HG03108 (cell line): ENCODE measurements at regions not wholly inside any gene's neighbourhood (a gene's known extent, or its start where the extent isn't known, plus 50 kb on each side); places are given as distances from the start of the nearest gene placed in this dataset.

Experiments
- ATAC-seq: cut with Tn5 transposase; IDR thresholded peaks from one replicate; pipeline ENCODE4 v1.9.1; 2021; ENCODE audit warnings: moderate library complexity; ENCODE audit not compliant: unreplicated experiment

DNA sequence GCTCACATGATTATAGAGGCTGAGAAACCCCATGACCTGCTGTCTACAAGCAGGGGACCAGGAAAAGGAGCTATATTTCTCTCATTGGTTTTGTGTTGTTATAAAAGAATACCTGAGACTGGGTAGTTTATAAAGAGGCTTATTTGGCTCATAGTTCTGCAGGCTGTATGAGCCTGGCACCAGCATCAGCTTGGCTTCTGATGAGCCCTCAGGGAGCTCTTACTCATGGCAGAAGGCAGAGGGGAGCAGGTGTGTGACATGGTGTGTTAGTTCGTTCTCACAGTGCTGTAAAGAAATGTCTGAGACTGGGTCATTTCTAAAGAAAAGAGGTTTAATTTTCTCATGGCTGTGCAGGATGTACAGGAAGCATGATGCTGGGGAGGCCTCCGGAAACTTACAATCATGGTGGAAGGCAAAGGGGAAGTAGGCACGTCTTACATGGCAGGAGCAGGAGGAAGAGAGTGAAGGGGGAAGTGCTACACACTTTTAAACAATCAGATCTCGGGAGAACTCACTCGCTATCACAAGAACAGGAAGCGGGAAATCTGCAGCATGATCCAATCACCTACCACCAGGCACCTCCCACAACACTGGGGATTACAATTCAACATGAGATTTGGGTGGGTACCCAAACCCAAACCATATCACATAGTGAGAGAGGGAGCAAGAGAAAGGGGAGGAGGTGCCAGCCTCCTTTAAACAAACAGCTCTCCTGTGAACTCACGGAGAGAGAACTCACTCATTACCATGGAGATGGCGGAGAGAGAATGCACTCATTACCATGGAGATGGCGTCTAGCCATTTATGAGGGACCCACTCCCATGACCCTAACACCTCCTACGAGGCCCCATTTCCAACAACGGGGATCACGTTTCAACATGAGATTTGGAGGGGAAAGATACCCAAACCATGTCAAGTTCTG lies 133.4 kb downstream of the JCAD start:
- ATAC-seq = no peak

DNA sequence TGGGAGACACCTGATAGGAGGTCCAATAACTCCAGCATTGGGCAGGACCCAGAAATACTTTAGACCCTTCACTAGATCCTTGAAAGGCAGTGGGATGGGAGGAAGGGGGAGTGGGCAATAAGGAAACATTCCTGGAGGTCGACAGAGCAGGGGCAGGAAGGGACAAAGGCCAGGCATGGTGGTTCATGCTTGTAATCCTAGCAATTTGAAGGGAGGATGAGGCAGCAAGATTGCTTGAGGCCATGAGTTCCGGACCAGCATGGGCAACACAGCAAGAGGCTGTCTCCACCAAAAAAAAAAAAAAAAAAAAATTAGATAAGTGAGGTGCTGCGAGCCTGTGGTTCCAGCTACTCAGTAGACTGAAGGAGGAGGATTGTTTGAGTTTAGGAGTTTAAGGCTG lies 134.9 kb downstream of the JCAD start:
- ATAC-seq = no peak

DNA sequence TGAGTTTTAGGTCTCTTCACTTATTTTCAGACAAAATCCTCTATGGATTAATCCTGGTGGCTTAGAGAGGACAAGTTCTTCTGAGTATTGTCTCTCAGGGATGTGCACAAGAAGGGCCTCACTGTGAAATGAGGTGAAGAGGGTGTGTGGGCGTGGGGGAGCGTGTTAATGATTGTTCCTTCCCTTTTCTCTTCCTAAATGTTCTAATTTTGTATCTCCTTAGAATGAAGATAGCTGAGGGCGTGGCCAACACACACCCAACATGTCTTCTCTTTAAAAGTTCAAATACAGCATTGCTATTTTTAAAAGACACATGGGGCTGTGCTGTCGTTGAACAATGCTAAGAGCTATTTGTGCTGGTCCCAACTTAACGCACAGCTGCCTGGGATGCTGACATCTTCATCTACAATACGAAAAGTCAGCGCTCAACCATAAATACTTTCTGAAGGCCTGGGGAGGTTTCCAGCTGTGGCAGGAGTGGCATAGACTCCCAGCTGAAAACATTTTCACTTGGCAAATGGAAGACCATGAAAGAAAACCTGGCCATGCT lies 135.9 kb downstream of the JCAD start:
- ATAC-seq = no peak

DNA sequence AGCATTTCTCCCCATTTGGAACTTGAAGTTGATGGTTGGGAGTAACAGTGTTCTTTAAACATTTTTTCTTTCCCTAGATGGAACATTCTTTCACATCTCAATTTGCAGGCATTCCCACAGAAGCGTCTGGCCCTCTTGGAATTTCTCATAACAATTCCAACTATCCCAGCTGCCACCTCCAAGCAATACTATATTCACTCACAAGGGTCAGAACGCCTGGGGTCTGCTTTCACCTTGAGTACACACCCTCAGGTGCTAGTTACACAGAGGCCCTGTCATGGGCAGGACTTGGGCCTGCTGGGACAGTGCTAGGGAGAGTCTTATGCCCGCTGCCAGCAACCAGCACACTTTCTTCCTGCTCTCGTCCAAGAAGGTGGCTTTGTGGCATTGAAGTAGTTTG lies 136.5 kb downstream of the JCAD start:
- ATAC-seq = no peak

DNA sequence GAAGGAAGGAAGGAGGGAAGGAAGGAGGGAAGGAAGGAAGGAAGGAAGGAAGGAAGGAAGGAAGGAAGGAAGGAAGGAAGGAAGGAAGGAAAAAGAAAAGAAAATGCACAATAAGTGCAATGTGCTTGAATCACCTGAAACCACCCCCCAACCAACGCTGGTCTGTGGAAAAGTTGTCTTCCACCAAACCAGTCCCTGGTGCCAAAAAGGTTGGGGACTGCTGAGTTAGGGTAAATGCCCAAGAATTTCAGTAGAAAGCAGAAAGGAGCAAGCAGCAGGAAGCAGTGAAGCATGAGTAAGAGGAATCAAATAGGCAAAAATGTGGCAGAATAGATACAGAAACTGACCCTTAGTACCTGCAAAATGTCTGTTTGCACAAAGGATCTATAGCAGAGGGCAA lies 137.2 kb downstream of the JCAD start:
- no peak for ATAC-seq

DNA sequence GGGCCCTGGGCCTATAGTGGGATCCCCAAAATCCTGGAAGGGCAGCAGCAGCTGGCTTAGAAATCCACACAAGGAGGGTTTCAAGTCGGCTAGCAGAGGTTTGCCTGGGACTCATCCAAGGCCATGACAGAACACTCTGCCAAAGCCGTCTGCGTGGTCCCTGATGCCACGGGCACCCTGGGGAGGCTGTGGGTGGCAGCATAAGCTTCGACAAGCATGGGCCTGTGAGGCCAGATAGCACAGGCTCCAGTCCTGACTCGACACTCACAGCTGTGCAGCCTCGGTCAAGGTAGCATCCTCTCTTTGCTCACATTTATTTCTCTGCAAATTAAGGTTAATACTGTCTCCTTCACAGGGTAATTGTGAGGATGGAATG lies 138.3 kb downstream of the JCAD start:
- no peak for ATAC-seq

DNA sequence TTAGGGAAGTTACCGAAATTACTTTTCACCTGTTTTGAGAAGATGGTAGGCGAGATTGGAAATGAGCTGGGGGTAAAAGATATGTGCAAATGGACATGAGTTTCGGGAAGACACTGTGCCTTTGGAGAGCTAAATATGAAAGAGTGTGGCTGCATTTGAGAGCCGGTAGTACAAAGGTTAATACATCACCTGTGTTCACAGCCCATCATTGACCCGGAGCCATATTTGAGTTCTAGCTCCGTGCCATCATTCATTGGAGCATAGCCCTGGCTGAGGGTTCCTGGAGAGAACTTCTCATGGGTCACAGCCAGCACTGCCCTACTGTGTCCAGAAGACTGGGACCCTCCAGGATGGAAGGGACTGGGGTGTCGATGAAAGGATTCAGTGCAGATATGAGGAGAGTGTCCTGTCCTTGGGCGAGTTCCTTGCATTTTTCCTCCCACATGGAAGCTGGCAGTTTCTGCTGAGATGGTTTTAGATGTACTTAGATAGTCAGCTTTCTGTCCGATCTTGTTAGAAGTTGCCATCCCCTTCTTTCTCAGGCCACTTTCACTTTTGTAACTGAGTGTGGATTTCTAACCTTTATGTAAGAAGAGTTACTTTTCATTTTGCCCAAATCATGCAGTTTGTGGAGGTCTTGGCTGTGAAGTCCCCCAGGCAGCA lies 138.8 kb downstream of the JCAD start:
- ATAC-seq = no peak

DNA sequence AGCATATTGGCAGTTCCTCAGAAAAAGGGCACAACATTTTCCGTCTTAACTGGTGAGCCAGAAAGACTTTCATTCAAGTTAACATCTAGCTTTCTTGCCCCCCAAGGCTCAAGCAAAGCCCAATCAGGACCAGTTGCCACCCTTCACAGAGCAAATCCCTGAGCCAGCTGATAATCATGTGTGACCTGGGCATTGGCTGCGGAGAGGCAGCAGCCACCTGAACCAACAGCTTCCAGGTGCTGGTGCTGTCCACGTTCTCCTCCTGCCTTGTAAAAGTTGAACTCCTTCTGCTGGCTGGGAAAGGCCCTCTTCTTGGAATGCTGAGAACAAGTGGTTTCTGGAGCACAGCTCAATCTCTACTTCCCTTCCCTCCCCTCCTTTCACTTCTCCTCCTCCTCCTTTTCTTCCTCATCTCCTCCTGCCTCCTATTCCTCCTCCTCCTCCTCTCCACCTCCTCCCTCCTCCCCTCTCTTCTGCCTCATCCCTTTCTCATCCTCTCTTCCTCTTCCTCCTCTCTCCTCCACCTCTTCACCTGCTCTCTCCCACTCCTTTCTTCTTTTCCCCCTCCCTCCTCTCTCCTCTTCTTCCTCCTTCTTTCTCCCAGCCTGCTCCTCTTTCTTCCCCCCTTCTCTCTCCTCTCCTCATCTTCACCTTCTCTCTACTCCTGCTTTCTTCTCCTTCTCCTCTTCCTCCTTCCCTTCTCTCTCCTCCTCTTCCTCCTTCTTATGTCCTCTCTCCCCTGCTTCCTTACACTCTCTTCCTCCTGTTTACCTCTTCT lies 140.6 kb downstream of the JCAD start:
- no peak for ATAC-seq

DNA sequence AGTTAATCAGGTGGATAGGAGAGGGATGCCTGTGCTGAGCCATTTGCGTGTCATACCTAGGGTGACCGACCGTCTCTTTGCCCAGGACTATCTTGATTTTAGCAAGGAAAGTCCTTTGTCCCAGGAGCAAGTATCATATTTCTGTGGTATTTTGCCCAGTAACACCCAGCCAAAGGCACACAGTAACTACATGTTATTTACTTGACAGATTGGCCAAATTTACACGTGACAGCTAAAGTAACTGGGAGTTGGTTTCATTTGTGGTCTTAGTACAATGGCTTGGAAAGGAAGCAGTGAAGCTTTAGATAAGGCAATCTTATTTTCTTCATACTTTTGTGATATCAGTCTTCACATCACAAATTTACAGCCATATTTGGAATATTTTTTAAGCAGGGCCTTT lies 142.1 kb downstream of the JCAD start:
- ATAC-seq = no peak

DNA sequence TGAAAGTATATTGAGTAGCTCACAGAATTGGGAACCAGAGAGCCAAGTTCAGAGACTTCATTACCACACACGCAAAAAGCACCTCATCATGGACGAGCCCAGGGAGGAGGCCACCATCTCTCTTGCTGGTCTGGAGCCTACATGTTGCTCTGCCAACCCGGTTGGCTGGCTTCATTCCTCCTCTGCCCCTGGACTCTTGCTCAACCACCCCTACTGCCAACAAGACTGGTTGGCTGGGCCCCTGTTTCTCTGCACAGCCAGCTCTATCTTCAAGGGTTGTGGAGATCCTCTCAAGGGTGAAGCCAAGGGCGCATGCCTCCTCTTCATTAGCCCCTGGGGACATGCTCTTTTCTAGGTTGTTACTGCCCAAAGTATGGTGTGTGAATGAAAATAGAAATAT lies 142.7 kb downstream of the JCAD start:
- ATAC-seq = no peak

DNA sequence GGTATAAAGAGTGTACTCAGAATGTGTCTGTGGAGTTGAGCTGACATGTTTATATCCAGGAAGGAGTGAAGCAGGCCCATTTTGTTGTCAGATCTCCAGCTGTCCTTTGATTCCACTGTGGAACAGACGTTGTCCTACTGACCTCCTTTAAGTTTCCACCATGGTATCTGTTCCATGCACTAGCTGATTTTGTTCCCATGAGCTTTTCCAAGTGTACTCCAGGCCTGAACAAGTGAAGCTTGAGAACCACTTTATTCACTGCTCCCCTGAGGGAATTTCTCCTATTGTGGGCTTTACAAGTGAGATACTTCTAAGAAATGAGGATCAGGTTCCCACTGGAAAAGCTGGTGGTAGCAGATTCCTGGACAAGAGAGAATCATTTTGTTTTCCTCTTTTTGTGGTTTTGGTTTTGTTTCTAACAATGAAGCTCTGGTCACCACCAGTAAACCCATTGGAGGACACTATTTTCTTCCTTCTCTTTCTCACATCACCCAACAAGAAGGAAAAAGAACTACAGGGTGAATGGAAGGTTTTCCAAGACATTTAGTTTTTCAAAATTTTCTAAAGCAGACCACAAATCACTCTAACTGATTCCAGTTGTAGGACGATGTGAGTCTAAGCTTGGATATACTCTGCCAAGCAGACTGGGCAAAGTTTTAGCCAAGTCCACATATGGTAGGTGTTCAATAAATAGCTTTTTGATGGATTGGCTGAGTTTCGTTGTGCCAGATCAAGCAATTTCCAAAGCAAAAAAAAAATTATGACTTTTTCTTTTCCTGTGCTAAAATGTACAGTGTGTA lies 144.2 kb downstream of the JCAD start:
- ATAC-seq = no peak

DNA sequence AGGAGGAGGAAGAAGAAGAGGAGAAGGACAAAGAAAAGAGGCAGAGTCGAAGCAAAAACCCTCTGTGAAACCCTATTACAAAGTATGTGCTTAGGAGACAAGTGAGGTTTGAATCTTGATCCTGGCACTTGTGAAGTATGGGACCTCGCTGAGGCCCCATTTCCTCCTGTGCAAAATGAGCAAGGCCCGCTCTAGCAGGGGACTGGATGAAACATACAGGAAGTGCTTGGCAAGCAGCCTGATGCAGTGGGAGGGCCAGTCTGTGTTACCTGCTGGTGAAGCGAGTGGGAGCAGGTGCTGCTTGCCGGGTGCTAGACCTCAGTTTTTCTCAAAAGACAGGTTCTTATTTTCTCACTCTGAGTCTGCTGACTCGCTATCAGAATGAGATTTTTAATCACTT lies 150.4 kb downstream of the JCAD start:
- no peak for ATAC-seq

DNA sequence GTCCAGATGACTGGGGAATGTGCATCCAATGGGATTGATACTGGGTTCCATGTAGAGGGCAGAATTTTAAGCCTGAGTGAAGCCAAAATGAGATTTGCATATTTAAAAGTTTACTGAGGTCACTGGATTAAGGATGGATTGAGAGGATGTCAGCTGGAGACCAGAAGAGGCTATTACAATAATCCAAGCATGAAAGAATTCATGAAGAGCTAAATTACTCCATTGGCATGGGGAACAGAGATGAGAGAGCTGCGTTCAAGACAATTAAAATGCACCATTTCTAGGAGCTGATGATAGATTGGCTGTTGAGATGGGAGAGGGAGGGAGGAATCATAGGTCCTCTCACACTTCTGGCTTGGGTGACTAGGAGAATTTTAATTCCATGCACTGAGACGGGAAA lies 158.5 kb downstream of the JCAD start:
- ATAC-seq = no peak

DNA sequence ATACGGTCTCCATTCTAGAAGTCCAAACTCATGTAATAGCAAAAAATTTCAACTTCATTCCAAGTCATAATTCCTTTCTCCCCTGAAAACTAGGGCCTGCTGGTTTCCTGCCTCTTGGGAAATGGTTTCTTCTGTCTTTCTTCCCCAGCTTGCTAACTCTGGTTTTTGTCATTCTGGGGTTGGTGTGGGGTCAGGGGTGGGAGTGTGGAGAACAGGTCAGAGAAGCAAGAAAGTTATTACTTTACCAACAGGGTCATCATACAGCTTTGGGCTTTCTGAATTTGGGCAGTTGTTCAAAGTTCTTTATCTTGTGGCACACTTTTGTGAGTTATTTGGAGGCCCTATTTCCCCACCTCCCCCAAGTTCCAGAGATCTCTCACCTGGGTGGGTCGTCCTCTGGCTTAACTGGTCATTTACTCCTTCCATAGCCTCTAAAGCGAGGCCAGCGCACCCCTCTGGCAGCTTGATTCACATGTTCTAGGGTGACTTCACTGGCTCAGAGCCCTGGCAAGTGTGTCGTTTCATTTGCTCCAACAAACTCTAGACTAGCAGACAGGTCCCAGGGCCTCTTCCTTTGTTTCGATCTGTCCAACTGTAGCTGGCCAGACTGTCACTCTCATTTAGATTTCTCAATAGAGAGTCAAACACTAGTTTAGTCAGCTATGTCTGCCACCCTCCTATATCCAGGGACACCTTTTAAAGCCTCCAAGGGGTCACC lies 161.2 kb downstream of the JCAD start:
- ATAC-seq = no peak

DNA sequence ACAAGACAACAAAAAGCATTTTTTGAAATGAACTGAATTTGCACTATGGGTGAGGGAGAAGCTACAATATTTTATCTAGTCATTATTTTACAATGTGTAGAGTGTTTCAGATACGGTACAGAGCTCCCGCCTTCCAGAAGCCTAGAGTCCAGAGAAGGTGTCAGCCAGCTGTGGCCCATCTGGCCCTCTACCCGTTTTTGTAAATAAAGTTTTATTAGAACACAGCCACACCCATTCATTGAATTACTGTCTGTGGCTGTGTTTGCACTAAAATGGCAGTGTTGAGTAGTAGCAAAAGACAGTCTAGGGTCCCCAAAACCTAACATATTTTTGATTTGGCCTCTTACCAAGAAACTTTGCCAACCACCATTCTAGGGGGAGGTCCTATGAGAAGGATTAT lies 162.0 kb downstream of the JCAD start:
- no peak for ATAC-seq

DNA sequence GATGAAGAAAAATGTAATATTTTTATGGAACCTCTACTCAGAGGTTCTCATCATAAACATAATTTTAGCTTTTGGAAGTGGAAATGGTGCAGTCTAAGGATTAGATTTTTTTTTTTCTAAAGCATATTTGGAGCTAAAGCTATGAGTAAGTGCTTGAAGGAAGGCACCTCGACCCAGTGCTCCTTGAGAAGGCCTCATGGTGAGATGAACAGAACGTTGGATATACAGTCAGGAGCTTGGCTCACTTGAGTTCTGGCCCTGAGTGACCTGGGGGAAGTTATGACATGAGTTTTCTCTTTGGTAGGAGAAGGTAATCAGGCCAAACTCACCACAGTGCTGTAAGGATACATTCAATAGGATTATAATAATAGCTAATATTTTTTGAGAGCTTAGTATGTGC lies 163.3 kb downstream of the JCAD start:
- no peak for ATAC-seq

DNA sequence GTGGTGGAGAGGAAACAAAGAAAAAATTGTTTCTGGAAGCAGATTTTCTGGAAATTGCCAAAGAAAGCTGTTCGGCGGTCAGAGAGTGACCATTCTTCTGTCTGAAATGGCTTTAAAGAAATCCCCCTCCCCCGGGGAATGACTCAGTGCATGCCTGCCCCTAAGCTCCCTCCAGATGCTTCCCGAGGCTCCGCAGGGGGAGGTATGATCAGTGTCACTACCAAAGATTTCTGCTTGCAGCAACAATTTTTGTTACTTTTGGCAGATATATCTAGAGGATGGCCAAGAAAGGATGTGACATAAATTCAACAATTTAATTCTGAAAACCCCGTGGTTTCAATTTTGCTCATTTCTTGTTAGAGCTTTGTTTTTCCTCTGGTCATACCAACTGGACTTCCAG lies 163.9 kb downstream of the JCAD start:
- ATAC-seq = no peak

DNA sequence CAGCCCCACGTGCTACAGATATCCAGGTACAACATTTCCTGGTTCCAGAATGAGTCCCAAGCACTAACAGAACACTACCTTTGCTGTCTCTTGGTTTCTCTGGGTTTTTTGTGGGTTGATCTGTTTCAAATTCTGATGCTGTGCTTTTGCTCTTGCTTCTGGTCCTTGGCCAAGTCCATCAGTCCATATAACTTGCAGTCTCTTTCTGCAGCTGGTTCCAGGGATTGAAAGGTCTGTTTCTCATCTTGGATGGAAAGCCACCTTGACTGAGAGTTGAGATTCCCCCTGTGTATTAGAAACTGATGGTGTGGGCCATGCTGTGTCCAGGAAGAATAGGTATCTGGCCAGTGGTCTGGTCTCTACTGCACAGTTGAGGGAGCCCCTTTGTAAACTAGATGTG lies 171.1 kb downstream of the JCAD start:
- no peak for ATAC-seq

DNA sequence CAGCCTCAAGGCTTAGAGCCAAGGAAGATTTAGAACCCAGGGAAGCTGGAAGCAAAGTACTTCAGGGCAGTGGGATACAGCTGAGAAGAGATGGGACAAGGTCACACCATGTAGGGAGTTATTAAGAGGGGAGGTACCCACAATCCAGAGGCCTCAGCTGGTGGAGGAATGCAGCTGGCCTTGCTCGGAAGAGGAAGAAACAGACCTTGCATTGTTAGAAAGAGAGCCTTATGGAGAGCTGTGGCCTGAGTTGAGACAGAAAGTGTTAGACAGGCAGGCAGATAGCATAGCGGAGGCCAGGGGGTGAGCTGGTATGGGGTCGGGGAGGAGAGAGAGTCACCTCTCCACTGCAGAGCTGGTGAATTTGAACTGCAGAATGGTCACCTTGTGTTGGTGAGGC lies 173.1 kb downstream of the JCAD start:
- ATAC-seq = no peak

DNA sequence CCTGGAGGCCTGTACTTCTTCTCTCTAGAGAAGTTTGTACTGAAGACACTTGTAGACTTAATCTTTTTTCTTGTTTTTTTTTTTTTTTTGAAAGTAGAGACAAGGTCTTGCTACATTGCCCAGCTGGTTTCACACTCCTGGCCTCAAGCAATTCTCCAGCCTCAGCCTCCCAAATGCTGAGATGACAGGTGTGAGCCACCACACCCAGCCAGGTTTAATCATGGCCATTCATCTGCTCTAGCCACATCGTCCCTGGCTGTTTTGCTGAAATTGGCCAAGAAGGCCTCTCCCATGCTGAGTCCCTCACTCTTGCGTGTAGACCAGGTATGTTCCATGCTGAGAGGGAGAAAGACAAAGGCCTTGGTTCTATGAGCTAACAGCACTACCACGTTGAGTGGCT lies 176.2 kb downstream of the JCAD start:
- no peak for ATAC-seq
